Right atrium auricular region (tissue), 2 donors: ENCODE measurements at regions not wholly inside any gene's neighbourhood (a gene's known extent, or its start where the extent isn't known, plus 50 kb on each side); places are given as distances from the start of the nearest gene placed in this dataset.

Source experiments
- DNase-seq: peaks from one replicate; pipeline ENCODE4 v3.0.0-alpha.2; 2019; ENCODE audit warnings: low spot score
- H3K27ac ChIP-seq, 2 donors: fragments of 200-600 bp; sonication (generic); 1 replicate in 1 of 2; 2 replicates in 1 of 2; pipeline ENCODE4 v1.5.1; 2016 to 2019
- H3K27me3 ChIP-seq, 2 donors: fragments of 200-600 bp; sonication (generic); one replicate each; pipeline versions ENCODE4 v1.5.1 to v1.6.0; 2017 to 2019
- H3K36me3 ChIP-seq: fragments of 200-600 bp; sonication (generic); one replicate; pipeline ENCODE4 v1.5.1; 2016
- H3K4me1 ChIP-seq, 2 donors: fragments of 200-600 bp; sonication (generic); one replicate each; pipeline versions ENCODE4 v1.5.1 to v1.6.0; 2017 to 2019
- H3K4me3 ChIP-seq, 2 donors: fragments of 200-600 bp; sonication (generic); 1 replicate in 1 of 2; 2 replicates in 1 of 2; pipeline ENCODE4 v1.5.1; 2017 to 2019; ENCODE audit warnings: mild to moderate bottlenecking in 1 of 2, moderate library complexity in 1 of 2
- H3K9me3 ChIP-seq, 2 donors: fragments of 200-600 bp; sonication (generic); one replicate each; pipeline ENCODE4 v1.5.1; 2019
- CTCF ChIP-seq, 2 donors: fragments of 200-600 bp; sonication (generic); IDR thresholded peaks; one replicate each; pipeline ENCODE4 v1.5.1; 2019; ENCODE audit warnings: antibody characterized with exemption in 2 of 2

DNA sequence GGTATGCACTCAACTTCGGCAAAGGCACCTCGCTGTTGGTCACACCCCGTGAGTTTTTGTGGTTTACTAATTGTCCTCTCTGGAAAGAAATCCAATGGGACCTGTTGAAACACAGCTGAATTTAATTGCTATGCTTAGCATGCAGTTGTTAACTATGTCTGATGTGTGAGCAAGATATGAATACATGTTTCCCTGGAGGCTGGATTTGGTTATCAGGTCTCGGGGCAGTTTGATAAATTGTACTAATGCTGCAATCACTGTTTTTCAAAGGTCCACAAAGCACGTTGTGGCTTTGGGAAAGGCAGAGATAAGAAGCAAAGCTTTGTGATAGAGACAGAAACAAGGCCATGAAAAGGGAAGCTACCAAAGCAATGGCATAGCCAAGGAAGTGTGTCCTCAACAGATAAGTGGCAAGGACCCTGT lies 91.3 kb downstream of the DAD1 start:
- no peaks in the 10 kb centered on the region for H3K9me3 ChIP-seq
- no peak for TF ChIP-seq CTCF (IDR thresholded peaks at IDR 0.05)
- H3K4me1 ChIP-seq: peaks cover 0 to 54% of the 10 kb centered on the region in 2 donors
- no peaks in the 10 kb centered on the region for H3K27me3 ChIP-seq
- no peaks in the 10 kb centered on the region for H3K36me3 ChIP-seq
- no peak overlapping the region for H3K4me3 ChIP-seq
- H3K27ac ChIP-seq: peak overlapping the region; percentile 74 to 91
- DNase-seq: no peak

DNA sequence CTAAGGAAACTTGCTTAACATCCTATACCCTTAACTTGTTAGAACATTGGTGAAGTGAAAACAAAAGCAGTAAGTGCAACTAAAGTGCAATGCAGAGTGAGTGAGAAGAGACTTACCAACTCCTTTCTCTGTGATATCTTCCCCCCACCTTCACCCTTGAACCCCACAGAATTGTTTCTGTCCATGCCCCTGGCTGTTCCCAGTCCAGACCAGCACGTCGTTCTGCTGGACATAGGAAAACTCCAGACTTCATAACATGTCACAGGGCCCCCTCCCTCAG lies 91.9 kb downstream of the DAD1 start:
- no peaks in the 10 kb centered on the region for H3K36me3 ChIP-seq
- no peaks in the 10 kb centered on the region for H3K27me3 ChIP-seq
- H3K4me3 ChIP-seq: no peak overlapping the region
- peak overlapping the region; percentile 74 to 91 for H3K27ac ChIP-seq
- DNase-seq: no peak
- no peak for TF ChIP-seq CTCF (IDR thresholded peaks at IDR 0.05)
- no peaks in the 10 kb centered on the region for H3K9me3 ChIP-seq
- peaks cover 0 to 50% of the 10 kb centered on the region in 2 donors for H3K4me1 ChIP-seq

- Histone ChIP-seq H3K4me1 (peaks cover 0 to 57% of the 10 kb centered on the region in 2 donors), H3K36me3 (no peaks in the 10 kb centered on the region), H3K27me3 (no peaks in the 10 kb centered on the region), H3K27ac (peak overlapping the region; percentile 74 to 91), H3K4me3 (no peak overlapping the region), H3K9me3 (no peaks in the 10 kb centered on the region)
- TF ChIP-seq CTCF (IDR thresholded peaks at IDR 0.05): no peak
- DNase-seq: no peak
Measured at GRCh38 chr14:22494486-22495135, 94.4 kb downstream of the DAD1 start.

DNA sequence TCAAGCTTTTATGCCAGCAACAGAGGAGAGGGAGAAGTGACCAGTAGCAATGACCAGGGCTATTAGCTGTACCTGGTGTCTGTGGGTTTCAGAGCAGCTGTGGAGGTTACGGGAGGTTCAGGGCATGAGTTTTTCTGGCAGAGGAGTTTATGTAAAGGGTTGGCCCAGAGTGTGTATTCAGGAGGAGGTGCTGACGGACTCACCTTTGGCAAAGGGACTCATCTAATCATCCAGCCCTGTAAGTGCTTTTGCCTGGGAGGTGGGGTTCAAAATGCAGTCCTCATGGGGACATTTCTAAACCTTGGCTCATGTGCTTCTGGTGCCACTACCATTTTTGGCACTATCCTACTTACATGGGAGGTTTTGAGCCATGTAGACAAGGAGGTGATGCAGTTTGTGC lies 95.3 kb downstream of the DAD1 start:
- no peak for DNase-seq
- Histone ChIP-seq H3K4me3 (no peak overlapping the region), H3K36me3 (no peaks in the 10 kb centered on the region), H3K4me1 (peaks cover 0 to 66% of the 10 kb centered on the region in 2 donors), H3K27me3 (no peaks in the 10 kb centered on the region), H3K9me3 (no peaks in the 10 kb centered on the region), H3K27ac (peak overlapping the region; percentile 74 to 91)
- no peak for TF ChIP-seq CTCF (IDR thresholded peaks at IDR 0.05)

DNA sequence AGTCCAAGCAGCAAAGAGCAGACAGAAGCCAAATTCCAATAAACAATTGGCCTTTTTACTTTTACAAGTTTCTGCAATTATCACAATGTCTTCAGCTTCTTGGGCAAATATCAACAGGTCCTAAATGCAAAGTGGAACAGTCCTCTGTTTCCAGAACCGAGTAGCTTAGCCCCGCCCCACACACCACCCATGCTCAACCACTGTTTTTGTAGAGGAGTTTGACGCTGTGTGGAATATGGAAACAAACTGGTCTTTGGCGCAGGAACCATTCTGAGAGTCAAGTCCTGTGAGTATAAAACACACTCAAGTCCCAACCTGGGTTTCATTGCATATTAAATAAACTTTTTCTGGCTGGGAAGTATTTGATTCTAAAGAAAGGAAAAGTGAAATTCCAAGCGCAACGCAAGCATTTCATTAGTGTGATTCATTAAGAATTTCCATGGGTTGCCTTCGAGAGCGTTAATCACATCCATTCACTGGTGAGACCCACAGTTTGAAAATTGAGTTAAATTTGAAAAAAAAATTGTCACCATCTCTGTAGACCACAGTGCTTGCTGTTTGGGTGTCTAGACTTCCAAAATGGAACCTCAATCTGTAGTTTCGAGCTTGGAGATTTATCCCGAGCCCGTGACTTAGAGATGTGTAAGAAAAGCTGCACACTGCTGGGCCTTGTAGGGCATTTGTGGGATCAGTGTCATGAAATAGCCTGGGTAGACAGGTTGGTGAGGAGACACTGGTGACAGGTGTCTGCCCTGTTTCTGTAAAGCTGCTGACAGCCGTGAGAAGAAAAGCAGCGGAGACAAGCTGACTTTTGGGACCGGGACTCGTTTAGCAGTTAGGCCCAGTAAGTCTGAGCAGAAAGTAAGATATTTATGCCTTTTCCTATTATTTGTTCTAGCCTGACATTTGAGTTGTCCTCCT lies 96.1 kb downstream of the DAD1 start:
- no peak for DNase-seq
- TF ChIP-seq CTCF (IDR thresholded peaks at IDR 0.05): no peak
- no peaks in the 10 kb centered on the region for H3K36me3 ChIP-seq
- H3K4me1 ChIP-seq: peaks cover 0 to 66% of the 10 kb centered on the region in 2 donors
- H3K27ac ChIP-seq: peak overlapping the region; percentile 74 to 91
- H3K9me3 ChIP-seq: no peaks in the 10 kb centered on the region
- no peaks in the 10 kb centered on the region for H3K27me3 ChIP-seq
- no peak overlapping the region for H3K4me3 ChIP-seq
